ENCODE measurements at regions not wholly inside any gene's neighbourhood (a gene's known extent, or its start where the extent isn't known, plus 50 kb on each side); places are given as distances from the start of the nearest gene placed in this dataset.

- Histone ChIP-seq H3K4me1 (no peaks in the 10 kb centered on the region), H3K27me3 (peaks cover 0 to 39% of the 10 kb centered on the region in 2 donors), H3K27ac (no peak overlapping the region), H3K36me3 (no peaks in the 10 kb centered on the region), H3K9me3 (no peaks in the 10 kb centered on the region), H3K4me3 (no peak overlapping the region)
- no peak for DNase-seq (ENCODE audit: low spot score in 2 of 2)
- TF ChIP-seq POLR2AphosphoS5 (IDR thresholded peaks at IDR 0.05) (no peak), CTCF (IDR thresholded peaks at IDR 0.05) (no peak), POLR2A (IDR thresholded peaks at IDR 0.05) (no peak)
- intact Hi-C loops (cut with DNase I; ENCODE audit: low total_unique reads): no loop called here
Measured at GRCh38 chr6:1237636-1238035, 74.3 kb upstream of the FOXQ1 start.

GRCh38 chr6:1235825-1236224 is 76.1 kb upstream of the FOXQ1 start:
- Histone ChIP-seq H3K27me3 (peaks cover 0 to 52% of the 10 kb centered on the region in 2 donors), H3K9me3 (no peaks in the 10 kb centered on the region), H3K27ac (no peak overlapping the region), H3K4me1 (no peaks in the 10 kb centered on the region), H3K4me3 (no peak overlapping the region), H3K36me3 (no peaks in the 10 kb centered on the region)
- intact Hi-C loops (cut with DNase I; ENCODE audit: low total_unique reads): no loop called here
- DNase-seq (ENCODE audit: low spot score in 2 of 2): no peak
- TF ChIP-seq POLR2A (IDR thresholded peaks at IDR 0.05) (no peak), POLR2AphosphoS5 (IDR thresholded peaks at IDR 0.05) (no peak), CTCF (IDR thresholded peaks at IDR 0.05) (no peak)

GRCh38 chr6:1233924-1234323 is 78.0 kb upstream of the FOXQ1 start:
- H3K9me3 ChIP-seq: no peaks in the 10 kb centered on the region
- intact Hi-C loops (cut with DNase I; ENCODE audit: low total_unique reads): no loop called here
- H3K27ac ChIP-seq: no peak overlapping the region
- TF ChIP-seq CTCF (IDR thresholded peaks at IDR 0.05) (no peak), POLR2AphosphoS5 (IDR thresholded peaks at IDR 0.05) (no peak), POLR2A (IDR thresholded peaks at IDR 0.05) (no peak)
- H3K27me3 ChIP-seq: peaks cover 0 to 62% of the 10 kb centered on the region in 2 donors
- no peaks in the 10 kb centered on the region for H3K4me1 ChIP-seq
- no peaks in the 10 kb centered on the region for H3K36me3 ChIP-seq
- H3K4me3 ChIP-seq: no peak overlapping the region
- DNase-seq (ENCODE audit: low spot score in 2 of 2): no peak

GRCh38 chr6:1232578-1232977 is 79.3 kb upstream of the FOXQ1 start:
- DNase-seq (ENCODE audit: low spot score in 2 of 2): no peak
- Histone ChIP-seq H3K4me3 (no peak overlapping the region), H3K9me3 (no peaks in the 10 kb centered on the region), H3K4me1 (no peaks in the 10 kb centered on the region), H3K36me3 (no peaks in the 10 kb centered on the region), H3K27ac (no peak overlapping the region), H3K27me3 (peaks cover 0 to 55% of the 10 kb centered on the region in 2 donors)
- intact Hi-C loops (cut with DNase I; ENCODE audit: low total_unique reads): no loop called here
- no peak for TF ChIP-seq POLR2AphosphoS5 (IDR thresholded peaks at IDR 0.05)
- no peak for TF ChIP-seq POLR2A (IDR thresholded peaks at IDR 0.05)
- no peak for TF ChIP-seq CTCF (IDR thresholded peaks at IDR 0.05)

GRCh38 chr6:1231941-1232340 is 80.0 kb upstream of the FOXQ1 start:
- DNase-seq (ENCODE audit: low spot score in 2 of 2): no peak
- Histone ChIP-seq H3K9me3 (no peaks in the 10 kb centered on the region), H3K4me3 (no peak overlapping the region), H3K4me1 (no peaks in the 10 kb centered on the region), H3K36me3 (no peaks in the 10 kb centered on the region), H3K27me3 (peaks cover 0 to 52% of the 10 kb centered on the region in 2 donors), H3K27ac (no peak overlapping the region)
- TF ChIP-seq CTCF (IDR thresholded peaks at IDR 0.05): no peak
- TF ChIP-seq POLR2AphosphoS5 (IDR thresholded peaks at IDR 0.05): no peak
- no peak for TF ChIP-seq POLR2A (IDR thresholded peaks at IDR 0.05)
- intact Hi-C loops (cut with DNase I; ENCODE audit: low total_unique reads): no loop called here

Data from breast epithelium (tissue), 4 donors.